K562 (cell line): ENCODE measurements at regions not wholly inside any gene's neighbourhood (a gene's known extent, or its start where the extent isn't known, plus 50 kb on each side); places are given as distances from the start of the nearest gene placed in this dataset.
A peak's percentile ranks its signal among the peaks of the same experiment; 100 is the strongest.

ENCODE experiments used
- ARID2 ChIP-seq: fragments of 450-650 bp; IDR thresholded peaks from 2 replicates; pipeline ENCODE4 v1.6.1; 2017; ENCODE audit warnings: antibody characterized with exemption, mild to moderate bottlenecking
- BACH1 ChIP-seq: fragments of 200-800 bp; sonication (Bioruptor generic); IDR thresholded peaks from 2 replicates; pipeline ENCODE4 v1.6.1; 2016; ENCODE audit warnings: missing genetic modification characterization, missing compliant biosample characterization
- E2F6 ChIP-seq, 2 experiments: IDR thresholded peaks; 2 replicates each; pipeline ENCODE4 v1.6.1; 2011; ENCODE audit warnings: borderline replicate concordance in 1 of 2, control low read depth in 1 of 2, low read depth in 1 of 2, low read length in 1 of 2, mild to moderate bottlenecking in 1 of 2, mixed read lengths in 1 of 2, moderate library complexity in 1 of 2; ENCODE audit not compliant: insufficient read depth in 1 of 2, insufficient read length in 1 of 2, poor library complexity in 1 of 2, severe bottlenecking in 1 of 2; ENCODE audit errors: extremely low read depth in 1 of 2
- EWSR1 ChIP-seq: fragments of 450-650 bp; IDR thresholded peaks from 2 replicates; pipeline ENCODE4 v1.6.1; 2018; ENCODE audit warnings: borderline replicate concordance, mild to moderate bottlenecking, low read depth, moderate library complexity; ENCODE audit not compliant: partially characterized antibody
- FOXA1 ChIP-seq: fragments of 450-650 bp; IDR thresholded peaks from 2 replicates; pipeline ENCODE4 v1.6.1; 2016; ENCODE audit warnings: mild to moderate bottlenecking, borderline replicate concordance
- HDAC2 ChIP-seq: fragments of 450-650 bp; IDR thresholded peaks from 2 replicates; pipeline ENCODE4 v1.6.1; 2016; ENCODE audit warnings: mild to moderate bottlenecking
- HNRNPK ChIP-seq: fragments of 200-400 bp; formaldehyde crosslinking; IDR thresholded peaks from one replicate; pipeline ENCODE4 v1.6.1; 2018; ENCODE audit warnings: mild to moderate bottlenecking, low read depth, low read length; ENCODE audit not compliant: poor library complexity, severe bottlenecking
- ILF3 ChIP-seq: fragments of 450-650 bp; IDR thresholded peaks from 2 replicates; pipeline ENCODE4 v1.6.1; 2018; ENCODE audit warnings: antibody characterized with exemption, mild to moderate bottlenecking, moderate library complexity, borderline replicate concordance
- KDM1A ChIP-seq, 2 experiments: fragments of 450-650 bp; IDR thresholded peaks; 2 replicates each; pipeline ENCODE4 v1.6.1; 2016; ENCODE audit warnings: mild to moderate bottlenecking in 2 of 2
- KLF16 ChIP-seq: IDR thresholded peaks from 2 replicates; pipeline ENCODE4 v1.6.1; 2016; ENCODE audit warnings: antibody characterized with exemption
- MAFK ChIP-seq: IDR thresholded peaks from 2 replicates; pipeline ENCODE4 v1.6.1; 2011; ENCODE audit warnings: low read length, improper control_type of control experiment
- NFE2 ChIP-seq: IDR thresholded peaks from 2 replicates; pipeline ENCODE4 v1.6.1; 2014; ENCODE audit warnings: antibody characterized with exemption, low read depth
- NUFIP1 ChIP-seq: fragments of 450-650 bp; IDR thresholded peaks from 2 replicates; pipeline ENCODE4 v1.6.1; 2018; ENCODE audit not compliant: partially characterized antibody
- PHF8 ChIP-seq: fragments of 200-600 bp; sonication (generic); IDR thresholded peaks from 2 replicates; pipeline ENCODE4 v1.6.1; 2012; ENCODE audit warnings: mixed run types, mild to moderate bottlenecking, inconsistent platforms, low read length, moderate library complexity, borderline replicate concordance
- POU5F1 ChIP-seq: fragments of 150-350 bp; IDR thresholded peaks from 2 replicates; pipeline ENCODE4 v1.6.1; 2014; ENCODE audit warnings: borderline replicate concordance, low read length, low read depth, mild to moderate bottlenecking; ENCODE audit not compliant: partially characterized antibody
- SNRNP70 ChIP-seq: fragments of 200-400 bp; formaldehyde crosslinking; optimal IDR thresholded peaks from 2 replicates; pipeline ENCODE3; 2017; ENCODE audit warnings: low read depth, low read length
- SRSF9 ChIP-seq: fragments of 200-400 bp; formaldehyde crosslinking; IDR thresholded peaks from 2 replicates; pipeline ENCODE4 v1.6.1; 2017; ENCODE audit warnings: low read depth, low read length, borderline replicate concordance
- STAT5A ChIP-seq: IDR thresholded peaks from 2 replicates; pipeline ENCODE4 v1.6.1; 2012; ENCODE audit warnings: low read length, inconsistent platforms, borderline replicate concordance
- ZBTB26 ChIP-seq: fragments of 450-650 bp; formaldehyde crosslinking; IDR thresholded peaks from 2 replicates; pipeline ENCODE4 v1.4.0; 2022; ENCODE audit warnings: missing genetic modification characterization
- ZKSCAN8 ChIP-seq: fragments of 200-800 bp; sonication (Bioruptor generic); IDR thresholded peaks from 2 replicates; pipeline ENCODE4 v1.6.1; 2016; ENCODE audit warnings: missing genetic modification characterization, missing compliant biosample characterization
- ZNF197 ChIP-seq: fragments of 200-800 bp; sonication (Bioruptor generic); IDR thresholded peaks from 2 replicates; pipeline ENCODE4 v1.6.1; 2016; ENCODE audit warnings: low read depth, missing genetic modification characterization, missing compliant biosample characterization
- ZNF512 ChIP-seq: IDR thresholded peaks from 2 replicates; pipeline ENCODE4 v1.6.1; 2016; ENCODE audit warnings: missing genetic modification characterization, missing compliant biosample characterization
- ZNF76 ChIP-seq: fragments of 250-450 bp; sonication (Bioruptor Pico); IDR thresholded peaks from 2 replicates; pipeline ENCODE4 v1.4.0; 2020; ENCODE audit warnings: mild to moderate bottlenecking, moderate library complexity, borderline replicate concordance
- ZNF77 ChIP-seq: fragments of 250-450 bp; sonication (Bioruptor Pico); IDR thresholded peaks from 2 replicates; pipeline ENCODE4 v1.5.0; 2020

- TF ChIP-seq ZNF512 (tag) = no peak; the same call in 1 of the 2 replicates
- no peak for TF ChIP-seq E2F6 (IDR thresholded peaks at IDR 0.05; ENCODE audit: borderline replicate concordance in 1 of 2, extremely low read depth in 1 of 2, insufficient read depth in 1 of 2, insufficient read length in 1 of 2, low read depth in 1 of 2, low read length in 1 of 2, poor library complexity in 1 of 2, severe bottlenecking in 1 of 2)
- no peak for TF ChIP-seq EWSR1
- TF ChIP-seq ZBTB26 (CRISPR knock-in tag) = 0 out of 2 replicates have a peak, but pooled peaks have one; percentile 33
- TF ChIP-seq ZNF197 = no peak
- no peak; the same call in 1 of the 2 replicates for TF ChIP-seq KLF16
- peak; percentile 74 for TF ChIP-seq POU5F1
- TF ChIP-seq ZNF76 (CRISPR knock-in tag) = no peak
- TF ChIP-seq ARID2 = 0 out of 2 replicates have a peak, but pooled peaks have one; percentile 41
- no peak for TF ChIP-seq ZNF77 (CRISPR knock-in tag)
- no peak for TF ChIP-seq NUFIP1
- peak; percentile 73; the same call in 1 of the 2 replicates for TF ChIP-seq BACH1
- peak; percentile 8 to 91; a peak in 2 of 4 replicates for TF ChIP-seq KDM1A (IDR thresholded peaks at IDR 0.05)
- no peak; the same call in 1 of the 2 replicates for TF ChIP-seq MAFK
- no peak for TF ChIP-seq NFE2
- no peak for TF ChIP-seq SRSF9
- peak; percentile 28; the same call in 1 of the 2 replicates for TF ChIP-seq ZKSCAN8 (CRISPR knock-in tag)
- no peak for TF ChIP-seq HNRNPK
- TF ChIP-seq PHF8 = no peak
- peak; percentile 85 for TF ChIP-seq HDAC2
- 0 out of 2 replicates have a peak, but pooled peaks have one; percentile 52 for TF ChIP-seq ILF3
- no peak for TF ChIP-seq SNRNP70
- no peak for TF ChIP-seq FOXA1
- TF ChIP-seq STAT5A = no peak
These were observed 199.4 kb upstream of the ZNF184 start (continued) for GRCh38 chr6:27672113-27672799.
